K562 (cell line): ENCODE measurements at regions not wholly inside any gene's neighbourhood (a gene's known extent, or its start where the extent isn't known, plus 50 kb on each side); places are given as distances from the start of the nearest gene placed in this dataset.

Experiments used
- ATF1 ChIP-seq, 2 experiments: fragments of 450-650 bp in 1 of 2; IDR thresholded peaks; 2 replicates each; pipeline ENCODE4 v1.6.1; 2016; ENCODE audit warnings: missing compliant biosample characterization in 1 of 2, missing genetic modification characterization in 1 of 2
- CCAR2 ChIP-seq: fragments of 200-400 bp; formaldehyde crosslinking; IDR thresholded peaks from 2 replicates; pipeline ENCODE4 v1.6.1; 2017; ENCODE audit warnings: mild to moderate bottlenecking, low read depth, low read length
- NBN ChIP-seq: fragments of 450-650 bp; IDR thresholded peaks from 2 replicates; pipeline ENCODE4 v1.6.1; 2016; ENCODE audit warnings: low read depth, mild to moderate bottlenecking
- PURB ChIP-seq: sonication (generic); formaldehyde crosslinking; IDR thresholded peaks from 2 replicates; pipeline ENCODE4 v1.9.0; 2021; ENCODE audit warnings: low read depth, mild to moderate bottlenecking, missing genetic modification reagents
- ZNF253 ChIP-seq: fragments of 250-450 bp; sonication (Bioruptor Pico); conservative IDR thresholded peaks from 2 replicates; pipeline ENCODE4 v1.6.1; 2021; ENCODE audit warnings: mild to moderate bottlenecking
- ZNF695 ChIP-seq: fragments of 450-650 bp; formaldehyde crosslinking; IDR thresholded peaks from 2 replicates; pipeline ENCODE4 v1.4.0; 2020; ENCODE audit warnings: mild to moderate bottlenecking, moderate library complexity
- TF ChIP-seq, protein P1 (sequence below), 3 experiments: IDR thresholded peaks in 2 of 3; conservative IDR thresholded peaks in 1 of 3; 2 replicates each; pipeline ENCODE4 v1.5.1; 2011 to 2012; ENCODE audit warnings: low read length in 3 of 3, mild to moderate bottlenecking in 3 of 3, control low read depth in 2 of 3, improper control_type of control experiment in 1 of 3, inconsistent platforms in 1 of 3, low read depth in 1 of 3, mixed read lengths in 1 of 3, moderate library complexity in 1 of 3; ENCODE audit not compliant: insufficient read depth in 2 of 3

DNA sequence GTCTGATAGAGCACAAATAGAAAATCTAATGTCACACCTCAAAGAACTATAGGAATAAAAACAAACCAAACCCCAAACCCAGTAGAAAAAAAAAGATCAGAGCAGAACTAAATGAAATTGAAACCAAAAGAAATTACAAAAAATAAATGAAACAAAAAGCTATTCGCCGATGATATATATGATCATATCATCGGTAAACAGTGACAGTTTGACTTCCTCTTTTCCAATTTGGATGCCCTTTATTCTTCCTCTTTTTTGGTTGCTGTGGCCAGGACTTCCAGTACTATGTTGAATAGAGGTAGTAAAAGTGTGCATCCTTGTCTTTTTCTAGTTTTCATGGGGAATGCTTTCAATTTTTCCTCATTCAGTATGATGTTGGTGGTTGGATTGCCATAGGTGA is 215.3 kb upstream of the AR start:
- TF ChIP-seq, protein P1, sequence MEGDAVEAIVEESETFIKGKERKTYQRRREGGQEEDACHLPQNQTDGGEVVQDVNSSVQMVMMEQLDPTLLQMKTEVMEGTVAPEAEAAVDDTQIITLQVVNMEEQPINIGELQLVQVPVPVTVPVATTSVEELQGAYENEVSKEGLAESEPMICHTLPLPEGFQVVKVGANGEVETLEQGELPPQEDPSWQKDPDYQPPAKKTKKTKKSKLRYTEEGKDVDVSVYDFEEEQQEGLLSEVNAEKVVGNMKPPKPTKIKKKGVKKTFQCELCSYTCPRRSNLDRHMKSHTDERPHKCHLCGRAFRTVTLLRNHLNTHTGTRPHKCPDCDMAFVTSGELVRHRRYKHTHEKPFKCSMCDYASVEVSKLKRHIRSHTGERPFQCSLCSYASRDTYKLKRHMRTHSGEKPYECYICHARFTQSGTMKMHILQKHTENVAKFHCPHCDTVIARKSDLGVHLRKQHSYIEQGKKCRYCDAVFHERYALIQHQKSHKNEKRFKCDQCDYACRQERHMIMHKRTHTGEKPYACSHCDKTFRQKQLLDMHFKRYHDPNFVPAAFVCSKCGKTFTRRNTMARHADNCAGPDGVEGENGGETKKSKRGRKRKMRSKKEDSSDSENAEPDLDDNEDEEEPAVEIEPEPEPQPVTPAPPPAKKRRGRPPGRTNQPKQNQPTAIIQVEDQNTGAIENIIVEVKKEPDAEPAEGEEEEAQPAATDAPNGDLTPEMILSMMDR (IDR thresholded peaks at IDR 0.05 in 2 of 3, conservative IDR thresholded peaks at IDR 0.05 in 1 of 3; ENCODE audit: insufficient read depth in 2 of 3, low read depth in 1 of 3, low read length in 3 of 3): no peak
- TF ChIP-seq ZNF695 (CRISPR knock-in tag) (no peak), ATF1 (CRISPR knock-in tag; IDR thresholded peaks at IDR 0.05) (no peak), ATF1 (tag; IDR thresholded peaks at IDR 0.05) (no peak), PURB (CRISPR knock-in tag) (no peak), NBN (no peak), CCAR2 (no peak), ZNF253 (CRISPR knock-in tag) (no peak)
